WERI-Rb-1 (cell line): ENCODE measurements at regions not wholly inside any gene's neighbourhood (a gene's known extent, or its start where the extent isn't known, plus 50 kb on each side); places are given as distances from the start of the nearest gene placed in this dataset.

Source experiments
- DNase-seq: peaks from one replicate; pipeline ENCODE4 v3.0.0-alpha.2; 2020
- H3K27ac ChIP-seq: fragments of 250-450 bp; sonication (Bioruptor Pico); 2 replicates; pipeline ENCODE4 v1.5.1; 2020; ENCODE audit warnings: mild to moderate bottlenecking, moderate library complexity
- H3K27me3 ChIP-seq: fragments of 250-450 bp; sonication (Bioruptor Pico); 2 replicates; pipeline ENCODE4 v1.5.1; 2021; ENCODE audit warnings: mild to moderate bottlenecking, low read depth, moderate library complexity; ENCODE audit not compliant: insufficient read depth, severe bottlenecking
- H3K36me3 ChIP-seq: fragments of 250-450 bp; sonication (Bioruptor Pico); 2 replicates; pipeline ENCODE4 v1.5.1; 2020; ENCODE audit warnings: mild to moderate bottlenecking, moderate library complexity
- H3K4me3 ChIP-seq: 2 replicates; pipeline ENCODE4 v1.5.1; 2011; ENCODE audit warnings: low read depth, mild to moderate bottlenecking, control low read depth, low read length
- H3K9me3 ChIP-seq: fragments of 250-450 bp; sonication (Bioruptor Pico); 2 replicates; pipeline ENCODE4 v1.5.1; 2021; ENCODE audit warnings: mild to moderate bottlenecking, moderate library complexity; ENCODE audit not compliant: severe bottlenecking
- CTCF ChIP-seq: IDR thresholded peaks from 2 replicates; pipeline ENCODE4 v1.5.1; 2011; ENCODE audit warnings: low read depth, mild to moderate bottlenecking, control low read depth, inconsistent platforms, low read length

DNA sequence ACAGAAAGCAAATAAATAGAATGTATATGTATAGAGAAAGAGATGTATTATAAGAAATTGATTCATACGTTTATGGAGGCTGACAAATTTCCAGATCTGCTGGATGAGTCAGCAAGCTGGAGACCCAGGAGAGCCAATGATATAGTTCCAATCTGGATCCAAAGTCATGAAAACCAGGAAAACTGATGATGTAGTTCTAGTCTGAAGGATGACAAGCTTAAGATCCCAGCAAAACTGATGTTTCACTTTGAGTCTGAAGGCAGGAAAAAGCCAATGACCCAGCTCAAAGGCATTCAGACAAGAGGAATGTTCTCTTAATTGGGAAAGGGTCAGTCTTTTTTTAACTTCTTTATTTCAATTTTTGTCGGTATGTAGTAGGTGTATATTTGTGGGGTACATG is 102.6 kb downstream of the LHFPL1 start:
- H3K9me3 ChIP-seq = no peaks in the 10 kb centered on the region
- no peak overlapping the region for H3K4me3 ChIP-seq
- H3K27me3 ChIP-seq = no peaks in the 10 kb centered on the region
- H3K27ac ChIP-seq = no peak overlapping the region
- no peak for TF ChIP-seq CTCF
- DNase-seq = no peak
- no peaks in the 10 kb centered on the region for H3K36me3 ChIP-seq

DNA sequence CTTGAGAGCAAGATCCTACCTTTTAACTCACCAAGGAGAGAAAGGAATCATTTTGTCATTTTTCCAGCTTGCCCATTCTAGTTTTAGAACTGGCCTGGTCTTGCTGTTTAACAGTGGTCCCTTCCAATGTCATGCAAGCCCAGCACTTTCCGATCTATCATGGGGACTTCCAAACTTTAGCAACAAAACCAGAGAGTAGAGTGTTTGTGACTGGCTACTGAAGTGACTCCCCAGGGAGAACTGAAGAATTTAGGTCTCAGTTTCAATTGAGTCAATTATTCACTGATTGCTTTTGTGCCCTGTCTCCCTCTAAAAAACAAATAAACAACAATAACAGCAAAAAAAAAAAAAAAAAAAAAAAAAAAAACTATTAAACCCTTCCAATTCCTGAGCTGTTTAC is 108.3 kb downstream of the LHFPL1 start:
- DNase-seq = no peak
- Histone ChIP-seq H3K9me3 (no peaks in the 10 kb centered on the region), H3K27ac (no peak overlapping the region), H3K4me3 (no peak overlapping the region), H3K27me3 (no peaks in the 10 kb centered on the region), H3K36me3 (no peaks in the 10 kb centered on the region)
- TF ChIP-seq CTCF = no peak

- TF ChIP-seq CTCF = no peak
- H3K4me3 ChIP-seq = no peak overlapping the region
- H3K27ac ChIP-seq = no peak overlapping the region
- DNase-seq = no peak
- H3K9me3 ChIP-seq = no peaks in the 10 kb centered on the region
- H3K27me3 ChIP-seq = no peaks in the 10 kb centered on the region
- no peaks in the 10 kb centered on the region for H3K36me3 ChIP-seq
Measured at GRCh38 chrX:112555831-112556230, 123.9 kb downstream of the LHFPL1 start.

DNA sequence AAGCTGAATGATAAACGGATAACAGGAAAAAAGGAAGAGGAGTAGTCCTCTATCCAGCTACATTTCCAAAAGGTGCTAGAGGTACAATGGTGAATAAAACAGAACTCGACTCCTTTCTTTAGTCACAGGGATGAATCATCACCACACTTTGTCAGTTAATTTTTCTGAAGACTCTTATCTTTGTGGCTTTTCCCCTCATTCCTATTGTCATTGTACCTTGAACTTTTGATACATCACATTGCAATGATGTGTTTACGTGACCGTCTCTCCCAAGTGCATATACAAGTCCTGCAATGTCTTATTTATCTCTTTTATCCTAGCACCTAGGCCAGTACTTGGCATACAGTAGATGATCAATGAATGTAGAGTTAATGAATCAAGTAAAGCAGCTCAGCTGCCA is 134.7 kb downstream of the LHFPL1 start:
- Histone ChIP-seq H3K4me3 (no peak overlapping the region), H3K36me3 (no peaks in the 10 kb centered on the region), H3K27me3 (no peaks in the 10 kb centered on the region), H3K9me3 (peaks cover 2% of the 10 kb centered on the region), H3K27ac (no peak overlapping the region)
- DNase-seq = no peak
- TF ChIP-seq CTCF = no peak

GRCh38 chrX:112536544-112536943 is 143.2 kb downstream of the LHFPL1 start:
- H3K27me3 ChIP-seq = no peaks in the 10 kb centered on the region
- no peak for DNase-seq

More at GRCh38 chrX:112536544-112536943, 143.2 kb downstream of the LHFPL1 start:
- no peaks in the 10 kb centered on the region for H3K36me3 ChIP-seq
- no peak overlapping the region for H3K27ac ChIP-seq
- H3K4me3 ChIP-seq = no peak overlapping the region
- no peak for TF ChIP-seq CTCF
- H3K9me3 ChIP-seq = no peaks in the 10 kb centered on the region
